HepG2 (cell line): ENCODE measurements at regions not wholly inside any gene's neighbourhood (a gene's known extent, or its start where the extent isn't known, plus 50 kb on each side); places are given as distances from the start of the nearest gene placed in this dataset.
"Not testable (repeated sequence)": the region's sequence is repeated elsewhere in the genome, so short reads cannot be mapped to it uniquely, and the experiment has no call there.

Experiments
- ATAC-seq: fragments of 200-7000 bp; cut with Tn5 transposase; 3 replicates; pipeline ENCODE4 v1.9.1; 2020; ENCODE audit warnings: mild to moderate bottlenecking, moderate library complexity
- BruUV-seq: library from RNA; stranded (reverse); fragments of 400-500 nt; replicated peaks from 2 replicates; lab custom pipeline; 2021; lab: Mats Ljungman, UMichigan
- CTCF ChIA-PET: fragments of 300-600 bp; formaldehyde crosslinking; extraction: SDS; loops from one replicate; lab custom pipeline; 2021; ENCODE audit warnings: low total read pairs, inconsistent platforms, low intra/inter-chr PET ratio; lab: Yijun Ruan, JAX
- POLR2A ChIA-PET: fragments of 350-600 bp; sonication (Branson Sonifier 250); formaldehyde crosslinking; loops from one replicate; lab custom pipeline; 2020; ENCODE audit warnings: antibody characterized with exemption, inconsistent platforms; lab: Yijun Ruan, JAX
- DNase-seq: peaks from one replicate; pipeline ENCODE4 v3.0.0-alpha.2; 2015; ENCODE audit warnings: low spot score
- FAIRE-seq: peaks from 3 replicates; lab custom pipeline; 2011; peaks lifted over from hg19 to GRCh38; lab: Jason Lieb, UNC
- H2AFZ ChIP-seq: one replicate; pipeline ENCODE4 v1.6.1; 2011; ENCODE audit warnings: low read length, inconsistent platforms
- H3K27ac ChIP-seq: fragments of 300-600 bp; 3 replicates; pipeline ENCODE4 v1.8.0; 2011; ENCODE audit warnings: mixed run types, mild to moderate bottlenecking, mixed read lengths, low read length, inconsistent platforms; ENCODE audit not compliant: insufficient read depth; ENCODE audit errors: extremely low read length
- H3K27me3 ChIP-seq, 2 experiments: fragments of 200-600 bp in 1 of 2; 2 replicates in 1 of 2; 3 replicates in 1 of 2; pipeline versions ENCODE4 v1.6.0 to v1.8.0; 2011; ENCODE audit warnings: low read length in 2 of 2, mild to moderate bottlenecking in 2 of 2, moderate library complexity in 2 of 2, inconsistent platforms in 1 of 2; ENCODE audit not compliant: insufficient read depth in 2 of 2, control insufficient read depth in 1 of 2
- H3K36me3 ChIP-seq, 2 experiments: fragments of 200-600 bp in 1 of 2; replicated peaks in 1 of 2; 2 replicates in 1 of 2; 3 replicates in 1 of 2; pipeline versions ENCODE4 v1.5.1 to v1.8.0; 2011; ENCODE audit warnings: low read length in 2 of 2, inconsistent platforms in 1 of 2; ENCODE audit not compliant: insufficient read depth in 2 of 2, control insufficient read depth in 1 of 2
- H3K4me1 ChIP-seq: 2 replicates; pipeline ENCODE4 v1.5.1; 2012; ENCODE audit warnings: low read length, inconsistent platforms; ENCODE audit not compliant: insufficient read depth
- H3K4me2 ChIP-seq: 2 replicates; pipeline ENCODE4 v1.6.0; 2011; ENCODE audit warnings: low read depth, low read length, inconsistent platforms
- H3K4me3 ChIP-seq, 3 experiments: fragments of 200-600 bp in 1 of 3; sonication (generic), shearing (Covaris generic) in 1 of 3; replicated peaks in 1 of 3; 2 replicates each; pipeline ENCODE4 v1.5.1; 2011 to 2016; ENCODE audit warnings: low read length in 3 of 3, inconsistent platforms in 2 of 3, low read depth in 2 of 3, mild to moderate bottlenecking in 2 of 3, control low read depth in 1 of 3, mixed read lengths in 1 of 3; ENCODE audit not compliant: insufficient read depth in 1 of 3
- H3K79me2 ChIP-seq: one replicate; pipeline ENCODE4 v1.6.1; 2011; ENCODE audit warnings: low read length, inconsistent platforms; ENCODE audit not compliant: insufficient read depth
- H3K9ac ChIP-seq: 2 replicates; pipeline ENCODE4 v1.6.0; 2011; ENCODE audit warnings: mild to moderate bottlenecking, low read depth, low read length, inconsistent platforms; ENCODE audit not compliant: insufficient read depth
- H3K9me3 ChIP-seq: 2 replicates; pipeline ENCODE4 v1.5.1; 2012; ENCODE audit warnings: mild to moderate bottlenecking, low read length
- H4K20me1 ChIP-seq: 2 replicates; pipeline ENCODE4 v1.6.0; 2011; ENCODE audit warnings: inconsistent platforms, mild to moderate bottlenecking, low read length, moderate library complexity; ENCODE audit not compliant: insufficient read depth
- CHD2 ChIP-seq: IDR thresholded peaks from 2 replicates; pipeline ENCODE4 v1.6.1; 2011; ENCODE audit warnings: low read depth, low read length, improper control_type of control experiment
- DRAP1 ChIP-seq: IDR thresholded peaks from 2 replicates; pipeline ENCODE4 v1.6.1; 2016; ENCODE audit warnings: missing genetic modification reagents, missing compliant biosample characterization
- EEA1 ChIP-seq: sonication (generic); formaldehyde crosslinking; IDR thresholded peaks from 2 replicates; pipeline ENCODE4 v1.5.1; 2020; ENCODE audit warnings: mild to moderate bottlenecking, missing genetic modification reagents, borderline replicate concordance
- JARID2 ChIP-seq: sonication (generic); formaldehyde crosslinking; IDR thresholded peaks from 2 replicates; pipeline ENCODE4 v1.8.1; 2023; ENCODE audit warnings: missing genetic modification reagents, inconsistent platforms; ENCODE audit not compliant: insufficient replicate concordance
- PHF20 ChIP-seq: sonication (generic); formaldehyde crosslinking; IDR thresholded peaks from 2 replicates; pipeline ENCODE4 v1.5.0; 2020; ENCODE audit warnings: mild to moderate bottlenecking, missing genetic modification reagents
- TSC22D2 ChIP-seq: sonication (generic); formaldehyde crosslinking; IDR thresholded peaks from 2 replicates; pipeline ENCODE4 v1.5.1; 2020; ENCODE audit warnings: missing genetic modification reagents, mild to moderate bottlenecking, borderline replicate concordance
- ZC3H4 ChIP-seq: sonication (generic); formaldehyde crosslinking; IDR thresholded peaks from 2 replicates; pipeline ENCODE4 v1.4.0; 2020; ENCODE audit warnings: missing genetic modification reagents, borderline replicate concordance
- ZFP62 ChIP-seq: sonication (generic); formaldehyde crosslinking; IDR thresholded peaks from 2 replicates; pipeline ENCODE4 v1.4.0; 2020; ENCODE audit warnings: missing genetic modification reagents
- ZNF235 ChIP-seq: sonication (generic); formaldehyde crosslinking; IDR thresholded peaks from 2 replicates; pipeline ENCODE4 v1.8.1; 2023; ENCODE audit warnings: mild to moderate bottlenecking, missing genetic modification reagents, borderline replicate concordance
- ZNF30 ChIP-seq: sonication (generic); formaldehyde crosslinking; IDR thresholded peaks from 2 replicates; pipeline ENCODE4 v1.5.0; 2020; ENCODE audit warnings: mild to moderate bottlenecking, missing genetic modification reagents
- ZNF850 ChIP-seq: sonication (generic); formaldehyde crosslinking; conservative IDR thresholded peaks from 2 replicates; pipeline ENCODE4 v1.9.0; 2021; ENCODE audit warnings: mild to moderate bottlenecking, missing genetic modification reagents
- ZNF879 ChIP-seq: sonication (generic); formaldehyde crosslinking; IDR thresholded peaks from 2 replicates; pipeline ENCODE4 v1.8.1; 2023; ENCODE audit warnings: missing genetic modification reagents
- WGBS: methylation state at CpG from one replicate; pipeline ENCODE4 v1.1.6; 2017; ENCODE audit warnings: low lambda C conversion rate; 5-methylcytosine and 5-hydroxymethylcytosine counted together
- in situ Hi-C: cut with HindIII; loops from 2 replicates; pipeline ENCODE4 v1.10.0; 2017; ENCODE audit warnings: low pct_unique_long_range_greater_than_20kb; ENCODE audit not compliant: extremely low pct_ligation_motif_present
- intact Hi-C: fragments of 100-400 bp; cut with micrococcal nuclease; formaldehyde crosslinking; loops from one replicate; pipeline ENCODE4 v1.10.0; 2022; ENCODE audit not compliant: unreplicated experiment
- TF ChIP-seq, protein P1 (sequence below): IDR thresholded peaks from 2 replicates; pipeline ENCODE4 v1.6.1; 2016; ENCODE audit warnings: missing compliant biosample characterization, missing genetic modification reagents, borderline replicate concordance

DNA sequence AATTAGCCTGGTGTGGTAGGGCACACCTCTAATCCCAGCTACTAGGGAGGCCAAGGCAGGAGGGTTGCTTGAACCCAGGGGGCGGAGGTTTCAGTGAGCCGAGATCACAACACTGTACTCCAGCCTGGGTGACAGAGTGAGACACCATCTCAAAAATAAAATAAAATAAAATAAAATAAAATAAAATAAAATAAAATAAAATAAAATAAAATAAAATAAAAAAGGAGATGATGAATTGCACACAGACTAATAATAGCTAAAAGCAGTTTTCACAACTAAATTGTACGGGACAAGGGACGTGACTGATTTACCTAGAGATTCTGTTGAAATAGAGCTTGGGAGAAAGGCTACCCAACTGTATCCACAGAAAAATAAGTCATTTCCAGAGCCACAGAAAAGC, 1471.3 kb downstream of the CDH11 start:
- H3K36me3 ChIP-seq: no peaks in the 10 kb centered on the region
- no peak for DNase-seq
- WGBS: 32% methylated on average over 4 of the region's 4 CpGs
- no TSS peak for BruUV-seq
- no peaks in the 10 kb centered on the region for H3K79me2 ChIP-seq
- H3K4me2 ChIP-seq: no peak overlapping the region
- TF ChIP-seq ZNF879 (CRISPR knock-in tag) (no peak), JARID2 (no peak), DRAP1 (CRISPR knock-in tag) (no peak), PHF20 (CRISPR knock-in tag) (no peak), ZFP62 (CRISPR knock-in tag) (no peak), EEA1 (CRISPR knock-in tag) (no peak), ZNF850 (CRISPR knock-in tag) (no peak), ZNF30 (no peak), ZNF235 (CRISPR knock-in tag) (no peak), TSC22D2 (CRISPR knock-in tag) (no peak), CHD2 (no peak), ZC3H4 (CRISPR knock-in tag) (no peak)
- TF ChIP-seq, protein P1, sequence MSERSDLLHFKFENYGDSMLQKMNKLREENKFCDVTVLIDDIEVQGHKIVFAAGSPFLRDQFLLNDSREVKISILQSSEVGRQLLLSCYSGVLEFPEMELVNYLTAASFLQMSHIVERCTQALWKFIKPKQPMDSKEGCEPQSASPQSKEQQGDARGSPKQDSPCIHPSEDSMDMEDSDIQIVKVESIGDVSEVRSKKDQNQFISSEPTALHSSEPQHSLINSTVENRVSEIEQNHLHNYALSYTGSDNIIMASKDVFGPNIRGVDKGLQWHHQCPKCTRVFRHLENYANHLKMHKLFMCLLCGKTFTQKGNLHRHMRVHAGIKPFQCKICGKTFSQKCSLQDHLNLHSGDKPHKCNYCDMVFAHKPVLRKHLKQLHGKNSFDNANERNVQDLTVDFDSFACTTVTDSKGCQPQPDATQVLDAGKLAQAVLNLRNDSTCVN (CRISPR knock-in tag): no peak
- TF ChIP-seq, all 625 proteins: peak for 0
- Histone ChIP-seq H3K9me3 (peaks cover 22% of the 10 kb centered on the region), H3K27ac (no peak overlapping the region), H3K4me1 (no peaks in the 10 kb centered on the region), H4K20me1 (no peaks in the 10 kb centered on the region), H3K9ac (no peak overlapping the region), H3K27me3 (no peaks in the 10 kb centered on the region), H3K4me3 (no peak overlapping the region), H2AFZ (no peak overlapping the region)
- CTCF ChIA-PET: no interaction called here
- FAIRE-seq (no peak), ATAC-seq (no peak)
- POLR2A ChIA-PET: no interaction called here
- intact Hi-C loops (no loop called here), in situ Hi-C loops (no loop called here)

DNA sequence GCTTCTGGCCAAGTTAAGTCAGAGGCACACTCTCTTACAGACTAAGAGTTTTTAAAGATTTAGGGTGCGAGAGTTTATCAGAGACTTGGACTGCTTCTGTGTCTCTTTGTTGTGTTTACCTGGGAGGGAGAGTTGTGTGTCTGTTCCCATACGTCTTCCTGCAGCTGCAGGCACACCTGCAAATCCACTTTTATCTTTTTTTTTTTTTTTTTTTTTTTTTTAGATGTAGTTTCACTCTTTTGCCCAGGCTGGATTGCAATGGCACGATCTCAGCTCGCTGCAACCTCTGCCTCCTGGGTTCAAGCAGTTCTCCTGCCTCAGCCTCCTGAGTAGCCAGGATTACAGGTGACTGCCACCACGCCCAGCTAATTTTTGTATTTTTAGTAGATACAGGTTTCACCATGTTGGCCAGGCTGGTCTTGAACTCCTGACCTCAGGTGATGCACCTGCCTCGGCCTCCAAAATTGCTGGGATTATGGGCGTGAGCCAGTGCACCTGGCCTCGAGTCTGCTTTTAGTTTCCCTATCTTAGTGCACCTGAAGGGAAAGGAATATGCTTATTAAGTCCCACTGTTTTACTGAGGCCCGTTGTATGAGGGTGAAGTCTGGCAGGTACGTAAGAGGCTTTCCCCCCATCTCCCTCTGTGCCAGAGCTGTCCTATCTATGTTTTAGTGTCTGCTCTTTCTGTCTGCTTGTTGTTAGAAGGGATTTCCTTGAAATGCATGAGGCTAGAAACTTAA, 1488.0 kb downstream of the CDH11 start:
- intact Hi-C loops, H3K27ac ChIP-seq, H3K79me2 ChIP-seq, H3K27me3 ChIP-seq, H3K4me3 ChIP-seq, H3K4me1 ChIP-seq, H2AFZ ChIP-seq, CTCF ChIA-PET, H3K36me3 ChIP-seq, H3K9ac ChIP-seq, FAIRE-seq, in situ Hi-C loops, H4K20me1 ChIP-seq, POLR2A ChIA-PET, BruUV-seq, ATAC-seq, DNase-seq, H3K4me2 ChIP-seq: not testable (repeated sequence)
- WGBS: 15% methylated on average over 10 of the region's 10 CpGs
- H3K9me3 ChIP-seq: peaks cover 22% of the 10 kb centered on the region
